GM19351 (cell line): ENCODE measurements at regions not wholly inside any gene's neighbourhood (a gene's known extent, or its start where the extent isn't known, plus 50 kb on each side); places are given as distances from the start of the nearest gene placed in this dataset.
"Not testable (repeated sequence)": the region's sequence is repeated elsewhere in the genome, so short reads cannot be mapped to it uniquely, and the experiment has no call there.

Source experiments
- ATAC-seq: cut with Tn5 transposase; IDR thresholded peaks from one replicate; pipeline ENCODE4 v1.9.1; 2021; ENCODE audit warnings: mild to moderate bottlenecking, moderate library complexity; ENCODE audit not compliant: unreplicated experiment

GRCh38 chr4:31241504-31242106, 521.4 kb downstream of the PCDH7 start:
- ATAC-seq: no peak

- no peak for ATAC-seq
Measured at GRCh38 chr4:31246856-31247255, 526.7 kb downstream of the PCDH7 start.

- ATAC-seq: no peak
Measured at GRCh38 chr4:31259119-31259518, 539.0 kb downstream of the PCDH7 start.

GRCh38 chr4:31261632-31262031, 541.5 kb downstream of the PCDH7 start:
- ATAC-seq: no peak

GRCh38 chr4:31266094-31266493, 545.9 kb downstream of the PCDH7 start:
- not testable (repeated sequence) for ATAC-seq

- ATAC-seq: no peak
Measured at GRCh38 chr4:31272331-31273061, 552.3 kb downstream of the PCDH7 start.

GRCh38 chr4:31275906-31276305, 555.7 kb downstream of the PCDH7 start:
- ATAC-seq: no peak

- no peak for ATAC-seq
Measured at GRCh38 chr4:31283679-31284078, 563.5 kb downstream of the PCDH7 start.

GRCh38 chr4:31290836-31291235, 570.7 kb downstream of the PCDH7 start:
- ATAC-seq: peak; percentile 38

GRCh38 chr4:31291238-31291637, 571.1 kb downstream of the PCDH7 start:
- ATAC-seq: peak; percentile 83

GRCh38 chr4:31294655-31295480, 574.7 kb downstream of the PCDH7 start:
- no peak for ATAC-seq

- no peak for ATAC-seq
Measured at GRCh38 chr4:31298737-31299136, 578.6 kb downstream of the PCDH7 start.

GRCh38 chr4:31307029-31307428, 586.9 kb downstream of the PCDH7 start:
- ATAC-seq: no peak

- ATAC-seq: no peak
Measured at GRCh38 chr4:31324814-31325213, 604.6 kb downstream of the PCDH7 start.

GRCh38 chr4:31325300-31325699, 605.1 kb downstream of the PCDH7 start:
- ATAC-seq: no peak

GRCh38 chr4:31327031-31327430, 606.9 kb downstream of the PCDH7 start:
- ATAC-seq: no peak

GRCh38 chr4:31328932-31329331, 608.8 kb downstream of the PCDH7 start:
- no peak for ATAC-seq

GRCh38 chr4:31334086-31334910, 614.1 kb downstream of the PCDH7 start:
- ATAC-seq: no peak

- ATAC-seq: no peak
Measured at GRCh38 chr4:31338000-31338399, 617.8 kb downstream of the PCDH7 start.

- no peak for ATAC-seq
Measured at GRCh38 chr4:31341601-31342359, 621.6 kb downstream of the PCDH7 start.
